ENCODE measurements at regions not wholly inside any gene's neighbourhood (a gene's known extent, or its start where the extent isn't known, plus 50 kb on each side); places are given as distances from the start of the nearest gene placed in this dataset.
"Not testable (repeated sequence)": the region's sequence is repeated elsewhere in the genome, so short reads cannot be mapped to it uniquely, and the experiment has no call there.

GRCh38 chr15:30828304-30828639, 75.4 kb upstream of the FAN1 start:
- TF ChIP-seq ZNF274 (IDR thresholded peaks at IDR 0.05; ENCODE audit: low read depth, low read length); YY1 (IDR thresholded peaks at IDR 0.05; ENCODE audit: insufficient read depth, insufficient read length): not testable (repeated sequence)
